C4-2B (cell line): ENCODE measurements at regions not wholly inside any gene's neighbourhood (a gene's known extent, or its start where the extent isn't known, plus 50 kb on each side); places are given as distances from the start of the nearest gene placed in this dataset.

Source experiments
- ZFX ChIP-seq: fragments of 450-650 bp; IDR thresholded peaks from 2 replicates; pipeline ENCODE4 v1.6.1; 2017
- TF ChIP-seq, protein P1 (sequence below): fragments of 450-650 bp; conservative IDR thresholded peaks from 2 replicates; pipeline ENCODE4 v1.5.1; 2017; ENCODE audit warnings: mild to moderate bottlenecking

DNA sequence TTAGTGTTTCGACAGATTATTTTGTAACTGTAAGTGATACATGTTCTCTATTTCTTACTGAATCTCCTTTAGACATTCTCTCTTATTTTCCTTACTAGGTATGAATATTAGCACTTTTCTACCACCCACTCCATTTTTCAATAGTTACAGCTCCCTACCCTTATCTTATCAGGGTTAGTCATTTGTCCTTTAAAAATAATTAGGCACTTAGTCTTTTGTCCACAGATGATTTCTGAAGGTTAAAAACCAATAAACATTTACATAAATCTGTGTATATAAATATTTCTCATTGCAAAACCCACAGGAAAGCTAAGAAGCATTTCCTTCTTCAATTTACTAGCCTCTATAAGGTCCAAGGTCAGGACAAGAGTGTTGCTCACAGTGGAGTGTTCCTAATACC is 624.1 kb upstream of the MIR17HG start:
- TF ChIP-seq ZFX, result no peak
- TF ChIP-seq, protein P1, sequence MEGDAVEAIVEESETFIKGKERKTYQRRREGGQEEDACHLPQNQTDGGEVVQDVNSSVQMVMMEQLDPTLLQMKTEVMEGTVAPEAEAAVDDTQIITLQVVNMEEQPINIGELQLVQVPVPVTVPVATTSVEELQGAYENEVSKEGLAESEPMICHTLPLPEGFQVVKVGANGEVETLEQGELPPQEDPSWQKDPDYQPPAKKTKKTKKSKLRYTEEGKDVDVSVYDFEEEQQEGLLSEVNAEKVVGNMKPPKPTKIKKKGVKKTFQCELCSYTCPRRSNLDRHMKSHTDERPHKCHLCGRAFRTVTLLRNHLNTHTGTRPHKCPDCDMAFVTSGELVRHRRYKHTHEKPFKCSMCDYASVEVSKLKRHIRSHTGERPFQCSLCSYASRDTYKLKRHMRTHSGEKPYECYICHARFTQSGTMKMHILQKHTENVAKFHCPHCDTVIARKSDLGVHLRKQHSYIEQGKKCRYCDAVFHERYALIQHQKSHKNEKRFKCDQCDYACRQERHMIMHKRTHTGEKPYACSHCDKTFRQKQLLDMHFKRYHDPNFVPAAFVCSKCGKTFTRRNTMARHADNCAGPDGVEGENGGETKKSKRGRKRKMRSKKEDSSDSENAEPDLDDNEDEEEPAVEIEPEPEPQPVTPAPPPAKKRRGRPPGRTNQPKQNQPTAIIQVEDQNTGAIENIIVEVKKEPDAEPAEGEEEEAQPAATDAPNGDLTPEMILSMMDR, result no peak
